Erythroblast (primary cell): ENCODE measurements at regions not wholly inside any gene's neighbourhood (a gene's known extent, or its start where the extent isn't known, plus 50 kb on each side); places are given as distances from the start of the nearest gene placed in this dataset.

Source experiments
- GATA1 ChIP-seq: IDR thresholded peaks from 2 replicates; pipeline ENCODE4 v1.6.1; 2011; ENCODE audit warnings: low read depth, mild to moderate bottlenecking, control low read depth, low read length, moderate library complexity
- POLR2A ChIP-seq: IDR thresholded peaks from 2 replicates; pipeline ENCODE4 v1.6.1; 2011; ENCODE audit warnings: mild to moderate bottlenecking, low read length

DNA sequence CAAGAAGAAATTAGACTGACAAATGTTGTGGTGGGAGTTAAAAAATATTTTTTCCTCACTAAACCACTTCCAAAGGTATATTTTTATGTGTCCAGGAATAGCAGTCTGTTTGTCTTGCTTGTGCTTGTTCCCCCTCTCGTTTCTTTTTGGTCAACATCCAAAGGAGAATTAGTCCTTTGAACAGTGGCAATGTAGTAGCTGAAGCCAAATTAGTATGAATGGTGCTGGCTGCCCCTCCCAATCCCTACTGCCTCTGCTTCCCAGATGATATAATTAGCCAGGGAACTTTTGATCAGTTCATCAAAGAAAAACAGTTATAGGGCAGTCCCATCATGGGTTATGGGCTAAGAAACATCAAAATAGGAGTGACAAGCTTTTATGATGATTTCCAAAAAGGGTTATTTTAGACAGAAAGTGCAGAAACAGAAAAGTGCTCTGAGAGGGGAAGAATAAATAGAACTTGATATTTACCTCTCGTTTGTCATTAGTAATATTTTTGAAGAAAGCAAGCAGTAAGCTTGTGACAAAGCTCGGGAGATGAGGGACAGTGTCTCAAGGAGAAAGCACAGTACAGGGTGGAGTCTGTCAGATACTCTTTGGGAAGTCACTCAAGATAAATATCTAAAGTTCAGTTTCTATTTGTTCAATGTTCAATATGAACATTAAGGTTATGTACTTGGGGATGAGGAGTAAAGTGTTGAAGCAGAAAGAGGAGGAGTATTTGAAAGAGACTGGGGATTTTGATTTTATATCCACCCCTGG lies 239.1 kb downstream of the HLX start:
- no peak for TF ChIP-seq POLR2A
- TF ChIP-seq GATA1: no peak
